SU-DHL-6 (cell line): ENCODE measurements at regions not wholly inside any gene's neighbourhood (a gene's known extent, or its start where the extent isn't known, plus 50 kb on each side); places are given as distances from the start of the nearest gene placed in this dataset.

ENCODE experiments used
- H2AFZ ChIP-seq: fragments of 200-600 bp; sonication (generic); 2 replicates; pipeline ENCODE4 v1.6.1; 2014; ENCODE audit warnings: low read depth, mild to moderate bottlenecking, moderate library complexity, mixed read lengths, antibody characterized with exemption, low read length; ENCODE audit not compliant: severe bottlenecking
- H3F3A ChIP-seq: fragments of 200-600 bp; shearing (Covaris generic); 2 replicates; pipeline ENCODE4 v1.6.0; 2016; ENCODE audit warnings: antibody characterized with exemption, mild to moderate bottlenecking; ENCODE audit not compliant: insufficient read depth
- H3K27ac ChIP-seq: fragments of 200-600 bp; sonication (generic); 2 replicates; pipeline ENCODE4 v1.5.1; 2016; ENCODE audit warnings: low read depth, mild to moderate bottlenecking, low read length, moderate library complexity, mixed read lengths
- H3K27me3 ChIP-seq: fragments of 200-600 bp; sonication (generic), shearing (Covaris generic); 2 replicates; pipeline ENCODE4 v1.6.0; 2014; ENCODE audit warnings: mild to moderate bottlenecking, low read length
- H3K36me3 ChIP-seq: fragments of 200-600 bp; sonication (generic); 2 replicates; pipeline ENCODE4 v1.6.1; 2014; ENCODE audit warnings: mild to moderate bottlenecking, low read length, mixed read lengths
- H3K4me2 ChIP-seq: fragments of 300-600, 200-600 bp; shearing (Covaris generic), sonication (generic); 2 replicates; pipeline ENCODE4 v1.6.0; 2014; ENCODE audit warnings: low read length, low read depth, mild to moderate bottlenecking; ENCODE audit not compliant: poor library complexity, severe bottlenecking
- H3K4me3 ChIP-seq: fragments of 200-600 bp; sonication (generic); 2 replicates; pipeline ENCODE4 v1.5.1; 2014; ENCODE audit warnings: antibody characterized with exemption, low read length, mild to moderate bottlenecking, mixed read lengths; ENCODE audit not compliant: insufficient read depth, poor library complexity, severe bottlenecking
- H3K79me2 ChIP-seq: fragments of 200-600 bp; sonication (generic); 2 replicates; pipeline ENCODE4 v1.6.1; 2014; ENCODE audit warnings: mild to moderate bottlenecking, low read length, moderate library complexity; ENCODE audit not compliant: insufficient read depth
- H3K9ac ChIP-seq: fragments of 200-600 bp; sonication (generic); 2 replicates; pipeline ENCODE4 v1.7.0; 2014; ENCODE audit warnings: mild to moderate bottlenecking, low read length
- H3K9me2 ChIP-seq: fragments of 200-600 bp; sonication (generic); replicated peaks from 2 replicates; pipeline ENCODE4 v1.6.1; 2014; ENCODE audit warnings: low read length; ENCODE audit not compliant: insufficient read depth
- H3K9me3 ChIP-seq: fragments of 200-600 bp; sonication (generic); 2 replicates; pipeline ENCODE4 v1.6.1; 2014; ENCODE audit warnings: low read length, mixed read lengths; ENCODE audit not compliant: insufficient read depth
- H4K20me1 ChIP-seq: fragments of 200-600 bp; sonication (generic); 2 replicates; pipeline ENCODE4 v1.6.1; 2014; ENCODE audit warnings: low read depth, mild to moderate bottlenecking, antibody characterized with exemption, low read length, moderate library complexity, mixed read lengths
- CTCF ChIP-seq: fragments of 200-600 bp; sonication (generic); IDR thresholded peaks from one replicate; pipeline ENCODE4 v1.5.1; 2017; ENCODE audit warnings: antibody characterized with exemption, mild to moderate bottlenecking, low read length, moderate library complexity; ENCODE audit not compliant: insufficient read depth, poor library complexity, severe bottlenecking
- EZH2phosphoT487 ChIP-seq: fragments of 200-600 bp; sonication (generic), shearing (Covaris generic); conservative IDR thresholded peaks from 2 replicates; pipeline ENCODE4 v1.6.1; 2018; ENCODE audit warnings: mild to moderate bottlenecking, antibody characterized with exemption, low read length, moderate library complexity, mixed read lengths

- Histone ChIP-seq H3K27ac (no peak overlapping the region), H2AFZ (no peak overlapping the region), H4K20me1 (no peaks in the 10 kb centered on the region), H3K9ac (no peak overlapping the region), H3F3A (no peaks in the 10 kb centered on the region), H3K9me3 (no peaks in the 10 kb centered on the region), H3K79me2 (no peaks in the 10 kb centered on the region), H3K36me3 (no peaks in the 10 kb centered on the region), H3K27me3 (no peaks in the 10 kb centered on the region), H3K9me2 (no peaks in the 10 kb centered on the region), H3K4me3 (no peak overlapping the region), H3K4me2 (no peak overlapping the region)
- TF ChIP-seq EZH2phosphoT487 (no peak), CTCF (no peak)
Measured at GRCh38 chr14:34297786-34298520, 164.1 kb downstream of the SPTSSA start.

GRCh38 chr14:34283590-34283989 lies 178.4 kb downstream of the SPTSSA start:
- no peaks in the 10 kb centered on the region for H3F3A ChIP-seq
- TF ChIP-seq EZH2phosphoT487 (no peak), CTCF (no peak)
- H4K20me1 ChIP-seq: no peaks in the 10 kb centered on the region
- H3K9ac ChIP-seq: no peak overlapping the region
- no peaks in the 10 kb centered on the region for H3K9me2 ChIP-seq
- no peaks in the 10 kb centered on the region for H3K27me3 ChIP-seq
- no peak overlapping the region for H3K27ac ChIP-seq
- H2AFZ ChIP-seq: no peak overlapping the region
- H3K4me3 ChIP-seq: no peak overlapping the region
- H3K79me2 ChIP-seq: no peaks in the 10 kb centered on the region
- no peaks in the 10 kb centered on the region for H3K9me3 ChIP-seq
- no peaks in the 10 kb centered on the region for H3K36me3 ChIP-seq
- no peak overlapping the region for H3K4me2 ChIP-seq

- H3K4me2 ChIP-seq: no peak overlapping the region
- H3K79me2 ChIP-seq: no peaks in the 10 kb centered on the region
- H4K20me1 ChIP-seq: no peaks in the 10 kb centered on the region
- H3K9me3 ChIP-seq: no peaks in the 10 kb centered on the region
- no peak overlapping the region for H3K4me3 ChIP-seq
- no peaks in the 10 kb centered on the region for H3K9me2 ChIP-seq
- no peak overlapping the region for H2AFZ ChIP-seq
- H3K9ac ChIP-seq: no peak overlapping the region
- no peaks in the 10 kb centered on the region for H3K36me3 ChIP-seq
- TF ChIP-seq EZH2phosphoT487 (no peak), CTCF (no peak)
- no peak overlapping the region for H3K27ac ChIP-seq
- H3F3A ChIP-seq: no peaks in the 10 kb centered on the region
- H3K27me3 ChIP-seq: no peaks in the 10 kb centered on the region
Measured at GRCh38 chr14:34277191-34277590, 184.8 kb downstream of the SPTSSA start.
